ENCODE measurements at regions not wholly inside any gene's neighbourhood (a gene's known extent, or its start where the extent isn't known, plus 50 kb on each side); places are given as distances from the start of the nearest gene placed in this dataset.
A peak's percentile ranks its signal among the peaks of the same experiment; 100 is the strongest.

- Histone ChIP-seq H3K4me1 (no peaks in the 10 kb centered on the region), H3K36me3 (no peaks in the 10 kb centered on the region), H3K9me3 (no peaks in the 10 kb centered on the region), H3K4me3 (no peak overlapping the region), H3K27me3 (no peaks in the 10 kb centered on the region), H3K27ac (no peak overlapping the region)
- TF ChIP-seq POLR2AphosphoS5 (IDR thresholded peaks at IDR 0.05; ENCODE audit: insufficient read depth in 1 of 2, low read depth in 1 of 2) (no peak), POLR2A (IDR thresholded peaks at IDR 0.05) (no peak), CTCF (IDR thresholded peaks at IDR 0.05) (no peak)
- intact Hi-C loops (cut with DNase I): no loop called here
- peak in 1 of 2 donors; percentile 58 for DNase-seq (ENCODE audit: extremely low spot score in 2 of 2)
These were observed 116.3 kb downstream of the ADSS2 start for GRCh38 chr1:244335456-244335855.

GRCh38 chr1:244336232-244336899 is 115.3 kb downstream of the ADSS2 start:
- intact Hi-C loops (cut with DNase I): no loop called here
- no peaks in the 10 kb centered on the region for H3K27me3 ChIP-seq
- DNase-seq (ENCODE audit: extremely low spot score in 2 of 2): peak; percentile 47 to 49
- no peak for TF ChIP-seq POLR2AphosphoS5 (IDR thresholded peaks at IDR 0.05; ENCODE audit: insufficient read depth in 1 of 2, low read depth in 1 of 2)
- TF ChIP-seq POLR2A (IDR thresholded peaks at IDR 0.05): no peak
- TF ChIP-seq CTCF (IDR thresholded peaks at IDR 0.05): no peak
- no peak overlapping the region for H3K4me3 ChIP-seq
- H3K27ac ChIP-seq: no peak overlapping the region
- no peaks in the 10 kb centered on the region for H3K9me3 ChIP-seq
- no peaks in the 10 kb centered on the region for H3K36me3 ChIP-seq
- H3K4me1 ChIP-seq: no peaks in the 10 kb centered on the region

GRCh38 chr1:244337839-244338238 is 113.9 kb downstream of the ADSS2 start:
- peak; percentile 7 to 20 for DNase-seq (ENCODE audit: extremely low spot score in 2 of 2)
- intact Hi-C loops (cut with DNase I): no loop called here
- Histone ChIP-seq H3K4me1 (no peaks in the 10 kb centered on the region), H3K27ac (no peak overlapping the region), H3K27me3 (no peaks in the 10 kb centered on the region), H3K4me3 (no peak overlapping the region), H3K36me3 (no peaks in the 10 kb centered on the region), H3K9me3 (no peaks in the 10 kb centered on the region)
- TF ChIP-seq POLR2A (IDR thresholded peaks at IDR 0.05) (no peak), POLR2AphosphoS5 (IDR thresholded peaks at IDR 0.05; ENCODE audit: insufficient read depth in 1 of 2, low read depth in 1 of 2) (no peak), CTCF (IDR thresholded peaks at IDR 0.05) (no peak)

GRCh38 chr1:244339073-244339692 is 112.5 kb downstream of the ADSS2 start:
- intact Hi-C loops (cut with DNase I): no loop called here
- Histone ChIP-seq H3K27ac (no peak overlapping the region), H3K36me3 (no peaks in the 10 kb centered on the region), H3K9me3 (no peaks in the 10 kb centered on the region), H3K27me3 (no peaks in the 10 kb centered on the region), H3K4me1 (no peaks in the 10 kb centered on the region), H3K4me3 (no peak overlapping the region)
- TF ChIP-seq POLR2A (IDR thresholded peaks at IDR 0.05) (no peak), POLR2AphosphoS5 (IDR thresholded peaks at IDR 0.05; ENCODE audit: insufficient read depth in 1 of 2, low read depth in 1 of 2) (no peak), CTCF (IDR thresholded peaks at IDR 0.05) (no peak)
- DNase-seq (ENCODE audit: extremely low spot score in 2 of 2): peak; percentile 60 to 84

- Histone ChIP-seq H3K27me3 (no peaks in the 10 kb centered on the region), H3K27ac (no peak overlapping the region), H3K4me1 (no peaks in the 10 kb centered on the region), H3K9me3 (no peaks in the 10 kb centered on the region), H3K36me3 (no peaks in the 10 kb centered on the region), H3K4me3 (no peak overlapping the region)
- DNase-seq (ENCODE audit: extremely low spot score in 2 of 2): peak; percentile 52 to 62
- intact Hi-C loops (cut with DNase I): no loop called here
- TF ChIP-seq POLR2AphosphoS5 (IDR thresholded peaks at IDR 0.05; ENCODE audit: insufficient read depth in 1 of 2, low read depth in 1 of 2) (no peak), POLR2A (IDR thresholded peaks at IDR 0.05) (no peak), CTCF (IDR thresholded peaks at IDR 0.05) (no peak)
These were observed 111.9 kb downstream of the ADSS2 start for GRCh38 chr1:244339776-244340175.

All from vagina (tissue), 2 donors.